ENCODE measurements at regions not wholly inside any gene's neighbourhood (a gene's known extent, or its start where the extent isn't known, plus 50 kb on each side); places are given as distances from the start of the nearest gene placed in this dataset.
"Not testable (repeated sequence)": the region's sequence is repeated elsewhere in the genome, so short reads cannot be mapped to it uniquely, and the experiment has no call there.

DNA sequence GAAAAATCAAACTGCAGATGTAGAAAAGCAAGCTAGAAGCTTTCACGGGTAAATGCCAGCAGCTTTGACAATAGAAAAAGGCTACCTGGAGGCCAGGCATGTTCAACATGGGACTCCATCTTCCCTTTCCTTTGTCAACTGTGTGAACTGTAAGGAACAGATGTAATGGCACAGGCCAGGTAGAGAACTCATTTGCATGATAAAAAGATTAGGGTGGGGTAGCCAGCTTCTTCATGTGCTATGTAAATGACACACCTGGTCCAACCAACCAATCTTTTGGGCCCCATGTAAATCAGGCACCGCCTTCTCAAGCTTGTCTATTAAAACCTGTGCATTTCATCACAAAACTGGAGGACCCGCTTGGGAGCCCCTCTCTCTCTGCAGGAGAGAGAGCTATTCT is 686.5 kb upstream of the GOLIM4 start:
- H3K36me3 ChIP-seq (ENCODE audit: control insufficient read depth, insufficient read depth, low read length): no peaks in the 10 kb centered on the region
- H3K4me3 ChIP-seq (ENCODE audit: low read depth, low read length): no peak overlapping the region
- no peaks in the 10 kb centered on the region for H3K27me3 ChIP-seq (ENCODE audit: control insufficient read depth, insufficient read depth, low read length)
- no peak for DNase-seq (ENCODE audit: low read depth)
- POLR2A ChIA-PET: no interaction called here
- CTCF ChIA-PET: interaction anchor here (0.5 kb wide), 1 partner anchor 936 kb away, joined by 3 read pairs; no protein-coding TSS in a partner anchor
- TF ChIP-seq, protein P1, sequence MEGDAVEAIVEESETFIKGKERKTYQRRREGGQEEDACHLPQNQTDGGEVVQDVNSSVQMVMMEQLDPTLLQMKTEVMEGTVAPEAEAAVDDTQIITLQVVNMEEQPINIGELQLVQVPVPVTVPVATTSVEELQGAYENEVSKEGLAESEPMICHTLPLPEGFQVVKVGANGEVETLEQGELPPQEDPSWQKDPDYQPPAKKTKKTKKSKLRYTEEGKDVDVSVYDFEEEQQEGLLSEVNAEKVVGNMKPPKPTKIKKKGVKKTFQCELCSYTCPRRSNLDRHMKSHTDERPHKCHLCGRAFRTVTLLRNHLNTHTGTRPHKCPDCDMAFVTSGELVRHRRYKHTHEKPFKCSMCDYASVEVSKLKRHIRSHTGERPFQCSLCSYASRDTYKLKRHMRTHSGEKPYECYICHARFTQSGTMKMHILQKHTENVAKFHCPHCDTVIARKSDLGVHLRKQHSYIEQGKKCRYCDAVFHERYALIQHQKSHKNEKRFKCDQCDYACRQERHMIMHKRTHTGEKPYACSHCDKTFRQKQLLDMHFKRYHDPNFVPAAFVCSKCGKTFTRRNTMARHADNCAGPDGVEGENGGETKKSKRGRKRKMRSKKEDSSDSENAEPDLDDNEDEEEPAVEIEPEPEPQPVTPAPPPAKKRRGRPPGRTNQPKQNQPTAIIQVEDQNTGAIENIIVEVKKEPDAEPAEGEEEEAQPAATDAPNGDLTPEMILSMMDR (IDR thresholded peaks at IDR 0.05; ENCODE audit: insufficient read depth, low read depth, low read length): no peak

DNA sequence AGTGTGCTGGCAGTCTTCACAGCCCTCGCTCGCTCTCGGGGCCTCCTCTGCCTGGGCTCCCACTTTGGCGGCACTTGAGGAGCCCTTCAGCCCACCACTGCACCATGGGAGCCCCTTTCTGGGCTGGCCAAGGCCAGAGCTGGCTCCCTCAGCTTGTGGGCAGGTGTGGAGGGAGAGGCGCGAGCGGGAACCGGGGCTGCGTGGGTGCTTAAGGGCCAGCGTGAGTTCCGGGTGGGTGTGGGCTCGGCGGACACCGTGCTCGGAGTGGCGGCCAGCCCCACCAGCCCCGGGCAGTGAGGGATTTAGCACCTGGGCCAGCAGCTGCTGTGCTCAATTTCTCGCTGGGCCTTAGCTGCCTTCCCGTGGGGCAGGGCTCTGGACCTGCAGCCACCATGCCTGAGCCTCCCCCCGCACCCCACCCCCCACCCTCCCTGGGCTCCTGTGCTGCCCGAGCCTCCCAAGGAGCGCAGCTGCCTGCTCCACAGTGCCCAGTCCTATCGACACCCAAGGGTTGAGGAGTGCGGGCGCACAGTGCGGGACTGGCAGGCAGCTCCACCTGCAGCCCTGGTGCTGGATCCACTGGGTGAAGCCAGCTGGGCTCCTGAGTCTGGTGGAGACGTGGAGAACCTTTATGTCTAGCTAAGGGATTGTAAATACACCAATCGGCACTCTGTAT is 684.4 kb upstream of the GOLIM4 start:
- H3K27me3 ChIP-seq (ENCODE audit: control insufficient read depth, insufficient read depth, low read length); POLR2A ChIA-PET; H3K4me3 ChIP-seq (ENCODE audit: low read depth, low read length); H3K36me3 ChIP-seq (ENCODE audit: control insufficient read depth, insufficient read depth, low read length); DNase-seq (ENCODE audit: low read depth): not testable (repeated sequence)
- CTCF ChIA-PET: interaction anchor here (0.6 kb wide), 1 partner anchor 118 kb away, joined by 3 read pairs; no protein-coding TSS in a partner anchor

DNA sequence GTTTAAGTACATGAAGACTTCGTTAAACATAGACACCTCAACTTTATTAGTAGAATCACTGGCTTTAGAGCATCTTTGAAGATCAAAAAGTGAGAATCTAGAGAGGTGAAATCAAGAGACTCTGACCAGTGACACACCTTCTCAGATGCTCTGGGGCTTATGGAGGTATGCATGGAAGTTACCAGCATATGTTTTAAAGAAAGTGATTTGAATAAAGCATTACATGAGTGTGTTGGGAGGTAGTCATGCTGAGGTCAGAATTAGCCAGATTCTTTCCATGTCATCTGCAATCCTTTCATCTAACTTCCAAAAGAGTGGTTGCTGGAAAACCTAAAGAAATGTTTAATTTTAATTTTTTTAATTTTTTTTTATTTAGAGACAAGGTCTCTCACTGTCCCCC is 658.0 kb upstream of the GOLIM4 start:
- ChIA-PET POLR2A (no interaction called here), CTCF (no interaction called here)
- Histone ChIP-seq H3K36me3 (ENCODE audit: control insufficient read depth, insufficient read depth, low read length) (no peaks in the 10 kb centered on the region), H3K27me3 (ENCODE audit: control insufficient read depth, insufficient read depth, low read length) (no peaks in the 10 kb centered on the region), H3K4me3 (ENCODE audit: low read depth, low read length) (no peak overlapping the region)
- DNase-seq (ENCODE audit: low read depth): no peak
- TF ChIP-seq, protein P1 (IDR thresholded peaks at IDR 0.05; ENCODE audit: insufficient read depth, low read depth, low read length): no peak

DNA sequence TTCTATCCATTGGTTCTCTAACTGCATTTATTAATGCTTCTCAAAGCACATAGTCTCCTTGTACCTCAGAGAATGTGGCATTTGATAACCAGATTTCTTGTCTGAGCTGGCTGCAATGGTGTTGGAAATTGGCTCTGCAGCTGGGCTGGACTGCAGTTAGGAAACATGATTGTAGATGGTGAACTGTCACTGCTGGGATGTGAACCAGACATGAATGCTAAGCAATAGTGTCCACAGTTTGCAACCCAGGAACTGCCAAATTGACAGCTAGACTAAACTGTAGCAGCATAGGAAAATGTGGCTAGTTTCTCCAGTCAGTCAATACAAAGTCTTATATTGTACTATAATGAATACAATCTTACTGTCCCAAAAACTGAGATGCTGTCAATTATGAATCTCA is 656.6 kb upstream of the GOLIM4 start:
- Histone ChIP-seq H3K36me3 (ENCODE audit: control insufficient read depth, insufficient read depth, low read length) (no peaks in the 10 kb centered on the region), H3K27me3 (ENCODE audit: control insufficient read depth, insufficient read depth, low read length) (no peaks in the 10 kb centered on the region), H3K4me3 (ENCODE audit: low read depth, low read length) (no peak overlapping the region)
- TF ChIP-seq, protein P1 (IDR thresholded peaks at IDR 0.05; ENCODE audit: insufficient read depth, low read depth, low read length): no peak
- CTCF ChIA-PET: interaction anchor here (1.0 kb wide), 1 partner anchor 10 kb away, joined by 3 read pairs; no protein-coding TSS in a partner anchor
- POLR2A ChIA-PET: no interaction called here
- no peak for DNase-seq (ENCODE audit: low read depth)

DNA sequence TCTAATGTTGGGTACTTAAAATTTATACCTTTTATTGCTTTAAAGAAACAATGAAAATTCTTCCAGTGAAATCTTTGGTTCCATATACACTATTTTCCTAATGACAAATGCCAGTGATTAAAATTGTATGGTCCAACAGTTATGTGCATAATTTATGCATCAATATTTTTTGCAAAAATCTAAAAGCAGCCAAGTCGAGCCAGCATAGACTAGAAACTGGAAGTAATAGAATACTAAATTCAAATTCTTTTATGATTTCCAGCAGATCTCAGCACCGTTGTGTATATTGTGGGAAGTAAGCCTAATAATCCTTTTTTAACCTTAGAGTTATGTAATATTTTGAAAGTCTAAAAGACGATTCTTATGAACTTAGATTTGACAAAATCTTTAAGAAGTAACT is 652.0 kb upstream of the GOLIM4 start:
- TF ChIP-seq, protein P1 (IDR thresholded peaks at IDR 0.05; ENCODE audit: insufficient read depth, low read depth, low read length): no peak
- CTCF ChIA-PET: no interaction called here
- Histone ChIP-seq H3K27me3 (ENCODE audit: control insufficient read depth, insufficient read depth, low read length) (no peaks in the 10 kb centered on the region), H3K4me3 (ENCODE audit: low read depth, low read length) (no peak overlapping the region), H3K36me3 (ENCODE audit: control insufficient read depth, insufficient read depth, low read length) (no peaks in the 10 kb centered on the region)
- POLR2A ChIA-PET: no interaction called here
- no peak for DNase-seq (ENCODE audit: low read depth)

All from BJ (cell line).